Stomach (tissue), 8 donors: ENCODE measurements at regions not wholly inside any gene's neighbourhood (a gene's known extent, or its start where the extent isn't known, plus 50 kb on each side); places are given as distances from the start of the nearest gene placed in this dataset.

Experiments used
- DNase-seq, 2 donors: peaks; one replicate each; pipeline versions ENCODE4 v3.0.0 to v3.0.0-alpha.2; 2013 to 2019
- H3K27ac ChIP-seq, 5 donors: fragments of 200-600 bp in 4 of 5; sonication (generic) in 4 of 5; one replicate each; pipeline ENCODE4 v1.5.1; 2013 to 2019; ENCODE audit warnings: mild to moderate bottlenecking in 1 of 5, moderate library complexity in 1 of 5
- H3K27me3 ChIP-seq, 3 donors: fragments of 200-600 bp; sonication (generic); one replicate each; pipeline ENCODE4 v1.5.1; 2017 to 2019; ENCODE audit warnings: mixed run types in 1 of 3
- H3K36me3 ChIP-seq, 4 donors: fragments of 200-600 bp; sonication (generic); 1 replicate in 3 of 4; 2 replicates in 1 of 4; pipeline ENCODE4 v1.5.1; 2016 to 2019
- H3K4me1 ChIP-seq, 4 donors: fragments of 200-600 bp; sonication (generic); one replicate each; pipeline ENCODE4 v1.5.1; 2016 to 2019
- H3K4me3 ChIP-seq, 4 donors: fragments of 200-600 bp; sonication (generic) in 3 of 4; one replicate each; pipeline ENCODE4 v1.5.1; 2016 to 2019; ENCODE audit warnings: mild to moderate bottlenecking in 1 of 4
- H3K9me3 ChIP-seq, 4 donors: fragments of 200-600 bp; sonication (generic); one replicate each; pipeline ENCODE4 v1.5.1; 2016 to 2019
- EP300 ChIP-seq: sonication (generic); formaldehyde crosslinking; IDR thresholded peaks from one replicate; pipeline ENCODE4 v1.6.1; 2017; ENCODE audit warnings: antibody characterized with exemption
- POLR2A ChIP-seq, 4 donors: fragments of 450-650 bp; IDR thresholded peaks; one replicate each; pipeline ENCODE4 v1.6.1; 2016; ENCODE audit warnings: antibody characterized with exemption in 4 of 4, control low read depth in 2 of 4, mild to moderate bottlenecking in 1 of 4, moderate library complexity in 1 of 4
- POLR2AphosphoS5 ChIP-seq, 3 donors: sonication (generic); formaldehyde crosslinking; IDR thresholded peaks; one replicate each; pipeline ENCODE4 v1.6.1; 2016; ENCODE audit warnings: antibody characterized with exemption in 3 of 3
- WGBS, 5 donors: extraction: QIAGEN DNeasy Blood & Tissue Kit in 3 of 5; methylation state at CpG; one replicate each; pipeline versions ENCODE4 v1.1.5 to v1.1.7; 2013 to 2018; 5-methylcytosine and 5-hydroxymethylcytosine counted together
- intact Hi-C: fragments of 100-400 bp; cut with DNase I; formaldehyde crosslinking; loops from one replicate; pipeline ENCODE4 v1.15.1; 2023; ENCODE audit warnings: low total_unique reads
- TF ChIP-seq, protein P1 (sequence below), 7 experiments: fragments of 450-650 bp in 4 of 7; fragments of 200-600 bp in 3 of 7; sonication (generic) in 3 of 7; IDR thresholded peaks; one replicate each; pipeline ENCODE4 v1.5.1; 2016 to 2019; ENCODE audit warnings: antibody characterized with exemption in 7 of 7, control low read depth in 2 of 7, mild to moderate bottlenecking in 1 of 7
- donor health status: healthy with polysubstance abuse.
- donor health status: Bipolar disorder and iron deficiency.
- donor health status: healthy.

DNA sequence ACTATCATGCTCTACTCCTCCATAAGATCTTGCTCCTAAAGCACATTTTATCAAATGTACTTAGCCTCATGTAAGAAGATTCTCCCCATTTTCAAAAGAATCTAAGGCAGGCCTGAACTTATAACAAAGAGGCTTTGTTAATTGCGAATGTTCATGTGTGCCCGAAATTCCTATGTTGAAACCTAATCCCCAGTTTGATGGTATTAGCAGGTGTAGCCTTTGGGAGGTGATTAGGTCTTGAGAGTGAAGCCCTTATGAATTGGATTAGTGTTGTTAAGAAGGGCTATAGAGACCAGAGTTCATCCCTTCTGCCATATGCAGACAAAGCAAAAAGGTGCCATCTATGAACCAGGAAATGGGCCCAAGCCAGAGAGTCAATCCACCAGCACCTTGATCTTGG is 234.5 kb downstream of the PAX3 start:
- TF ChIP-seq POLR2A (IDR thresholded peaks at IDR 0.05) (no peak), EP300 (no peak), POLR2AphosphoS5 (IDR thresholded peaks at IDR 0.05) (no peak)
- TF ChIP-seq, protein P1, sequence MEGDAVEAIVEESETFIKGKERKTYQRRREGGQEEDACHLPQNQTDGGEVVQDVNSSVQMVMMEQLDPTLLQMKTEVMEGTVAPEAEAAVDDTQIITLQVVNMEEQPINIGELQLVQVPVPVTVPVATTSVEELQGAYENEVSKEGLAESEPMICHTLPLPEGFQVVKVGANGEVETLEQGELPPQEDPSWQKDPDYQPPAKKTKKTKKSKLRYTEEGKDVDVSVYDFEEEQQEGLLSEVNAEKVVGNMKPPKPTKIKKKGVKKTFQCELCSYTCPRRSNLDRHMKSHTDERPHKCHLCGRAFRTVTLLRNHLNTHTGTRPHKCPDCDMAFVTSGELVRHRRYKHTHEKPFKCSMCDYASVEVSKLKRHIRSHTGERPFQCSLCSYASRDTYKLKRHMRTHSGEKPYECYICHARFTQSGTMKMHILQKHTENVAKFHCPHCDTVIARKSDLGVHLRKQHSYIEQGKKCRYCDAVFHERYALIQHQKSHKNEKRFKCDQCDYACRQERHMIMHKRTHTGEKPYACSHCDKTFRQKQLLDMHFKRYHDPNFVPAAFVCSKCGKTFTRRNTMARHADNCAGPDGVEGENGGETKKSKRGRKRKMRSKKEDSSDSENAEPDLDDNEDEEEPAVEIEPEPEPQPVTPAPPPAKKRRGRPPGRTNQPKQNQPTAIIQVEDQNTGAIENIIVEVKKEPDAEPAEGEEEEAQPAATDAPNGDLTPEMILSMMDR (IDR thresholded peaks at IDR 0.05), result no peak
- Histone ChIP-seq H3K4me1 (no peaks in the 10 kb centered on the region), H3K27ac (no peak overlapping the region), H3K9me3 (peaks cover 0 to 3% (median 0%) of the 10 kb centered on the region in 4 donors), H3K4me3 (no peak overlapping the region), H3K36me3 (no peaks in the 10 kb centered on the region), H3K27me3 (peaks cover 0 to 19% (median 7%) of the 10 kb centered on the region in 3 donors)
- DNase-seq, result no peak
- intact Hi-C loops, result no loop called here
- 86 to 95% (median 89%) methylated on average over 2 of the region's 2 CpGs for WGBS, 5 donors

GRCh38 chr2:222058819-222059445 is 239.9 kb downstream of the PAX3 start:
- no peak for TF ChIP-seq POLR2AphosphoS5 (IDR thresholded peaks at IDR 0.05)
- no peak overlapping the region for H3K4me3 ChIP-seq
- no peaks in the 10 kb centered on the region for H3K36me3 ChIP-seq
- DNase-seq, result no peak
- intact Hi-C loops, result loop anchor here (10.0 kb wide), 1 partner anchor 506 kb away; no protein-coding TSS in a partner anchor
- WGBS, 5 donors, result 42 to 69% (median 65%) methylated on average over 2 of the region's 2 CpGs
- no peak overlapping the region for H3K27ac ChIP-seq
- H3K4me1 ChIP-seq, result no peaks in the 10 kb centered on the region
- peaks cover 0 to 67% (median 13%) of the 10 kb centered on the region in 3 donors for H3K27me3 ChIP-seq
- H3K9me3 ChIP-seq, result no peaks in the 10 kb centered on the region

- peak in 1 of 2 donors; percentile 24 for DNase-seq
- no peak overlapping the region for H3K27ac ChIP-seq
- H3K4me1 ChIP-seq, result no peaks in the 10 kb centered on the region
- H3K36me3 ChIP-seq, result no peaks in the 10 kb centered on the region
- WGBS, 5 donors, result 22 to 28% (median 28%) methylated on average over 6 of the region's 6 CpGs
- TF ChIP-seq EP300, result no peak
- TF ChIP-seq, protein P1 (IDR thresholded peaks at IDR 0.05), result peak in 4 of 7 experiments; percentile 11 to 50 (median 40)
- intact Hi-C loops, result loop anchor here (10.0 kb wide), 1 partner anchor 507 kb away; no protein-coding TSS in a partner anchor
- no peak overlapping the region for H3K4me3 ChIP-seq
- H3K27me3 ChIP-seq, result peaks cover 0 to 76% (median 13%) of the 10 kb centered on the region in 3 donors
- H3K9me3 ChIP-seq, result no peaks in the 10 kb centered on the region
Measured at GRCh38 chr2:222057347-222058073, 241.3 kb downstream of the PAX3 start.

DNA sequence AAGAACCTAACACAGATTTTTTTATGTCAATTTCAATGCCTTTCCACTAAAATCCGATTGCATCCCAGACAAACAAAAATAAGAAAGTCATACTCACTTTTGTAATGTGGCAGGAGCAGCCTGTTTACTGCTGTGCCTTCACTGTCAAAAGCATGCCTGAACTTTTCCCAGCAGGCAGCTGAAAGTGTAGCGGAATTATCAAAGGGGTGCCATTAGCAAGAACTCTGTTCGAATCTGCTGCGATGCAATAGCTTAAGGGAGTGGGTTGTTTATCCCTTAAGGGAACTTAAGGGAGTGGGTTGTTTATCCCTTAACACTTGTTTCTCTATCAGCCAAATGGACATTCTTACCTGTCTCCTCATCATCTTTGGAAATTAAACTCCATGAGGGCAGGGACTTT is 243.5 kb downstream of the PAX3 start:
- TF ChIP-seq POLR2AphosphoS5 (IDR thresholded peaks at IDR 0.05) (no peak), EP300 (no peak), POLR2A (IDR thresholded peaks at IDR 0.05) (no peak)
- TF ChIP-seq, protein P1 (IDR thresholded peaks at IDR 0.05), result no peak
- no peaks in the 10 kb centered on the region for H3K4me1 ChIP-seq
- H3K27ac ChIP-seq, result no peak overlapping the region
- no peaks in the 10 kb centered on the region for H3K9me3 ChIP-seq
- peaks cover 0 to 85% (median 10%) of the 10 kb centered on the region in 3 donors for H3K27me3 ChIP-seq
- no peak for DNase-seq
- no peak overlapping the region for H3K4me3 ChIP-seq
- 14 to 22% (median 15%) methylated on average over 4 of the region's 4 CpGs for WGBS, 5 donors
- intact Hi-C loops, result loop anchor here (10.0 kb wide), 1 partner anchor 509 kb away; no protein-coding TSS in a partner anchor
- no peaks in the 10 kb centered on the region for H3K36me3 ChIP-seq
